HepG2 (cell line): ENCODE measurements at regions not wholly inside any gene's neighbourhood (a gene's known extent, or its start where the extent isn't known, plus 50 kb on each side); places are given as distances from the start of the nearest gene placed in this dataset.

ENCODE experiments used
- ATAC-seq: fragments of 200-7000 bp; cut with Tn5 transposase; 3 replicates; pipeline ENCODE4 v1.9.1; 2020; ENCODE audit warnings: mild to moderate bottlenecking, moderate library complexity
- BruUV-seq: library from RNA; stranded (reverse); fragments of 400-500 nt; replicated peaks from 2 replicates; lab custom pipeline; 2021; lab: Mats Ljungman, UMichigan
- CTCF ChIA-PET: fragments of 300-600 bp; formaldehyde crosslinking; extraction: SDS; loops from one replicate; lab custom pipeline; 2021; ENCODE audit warnings: low total read pairs, inconsistent platforms, low intra/inter-chr PET ratio; lab: Yijun Ruan, JAX
- POLR2A ChIA-PET: fragments of 350-600 bp; sonication (Branson Sonifier 250); formaldehyde crosslinking; loops from one replicate; lab custom pipeline; 2020; ENCODE audit warnings: antibody characterized with exemption, inconsistent platforms; lab: Yijun Ruan, JAX
- DNase-seq: peaks from one replicate; pipeline ENCODE4 v3.0.0-alpha.2; 2015; ENCODE audit warnings: low spot score
- FAIRE-seq: peaks from 3 replicates; lab custom pipeline; 2011; peaks lifted over from hg19 to GRCh38; lab: Jason Lieb, UNC
- H2AFZ ChIP-seq: one replicate; pipeline ENCODE4 v1.6.1; 2011; ENCODE audit warnings: low read length, inconsistent platforms
- H3K27ac ChIP-seq: fragments of 300-600 bp; 3 replicates; pipeline ENCODE4 v1.8.0; 2011; ENCODE audit warnings: mixed run types, mild to moderate bottlenecking, mixed read lengths, low read length, inconsistent platforms; ENCODE audit not compliant: insufficient read depth; ENCODE audit errors: extremely low read length
- H3K27me3 ChIP-seq, 2 experiments: fragments of 200-600 bp in 1 of 2; 2 replicates in 1 of 2; 3 replicates in 1 of 2; pipeline versions ENCODE4 v1.6.0 to v1.8.0; 2011; ENCODE audit warnings: low read length in 2 of 2, mild to moderate bottlenecking in 2 of 2, moderate library complexity in 2 of 2, inconsistent platforms in 1 of 2; ENCODE audit not compliant: insufficient read depth in 2 of 2, control insufficient read depth in 1 of 2
- H3K36me3 ChIP-seq, 2 experiments: fragments of 200-600 bp in 1 of 2; replicated peaks in 1 of 2; 2 replicates in 1 of 2; 3 replicates in 1 of 2; pipeline versions ENCODE4 v1.5.1 to v1.8.0; 2011; ENCODE audit warnings: low read length in 2 of 2, inconsistent platforms in 1 of 2; ENCODE audit not compliant: insufficient read depth in 2 of 2, control insufficient read depth in 1 of 2
- H3K4me1 ChIP-seq: 2 replicates; pipeline ENCODE4 v1.5.1; 2012; ENCODE audit warnings: low read length, inconsistent platforms; ENCODE audit not compliant: insufficient read depth
- H3K4me2 ChIP-seq: 2 replicates; pipeline ENCODE4 v1.6.0; 2011; ENCODE audit warnings: low read depth, low read length, inconsistent platforms
- H3K4me3 ChIP-seq, 3 experiments: fragments of 200-600 bp in 1 of 3; sonication (generic), shearing (Covaris generic) in 1 of 3; replicated peaks in 1 of 3; 2 replicates each; pipeline ENCODE4 v1.5.1; 2011 to 2016; ENCODE audit warnings: low read length in 3 of 3, inconsistent platforms in 2 of 3, low read depth in 2 of 3, mild to moderate bottlenecking in 2 of 3, control low read depth in 1 of 3, mixed read lengths in 1 of 3; ENCODE audit not compliant: insufficient read depth in 1 of 3
- H3K79me2 ChIP-seq: one replicate; pipeline ENCODE4 v1.6.1; 2011; ENCODE audit warnings: low read length, inconsistent platforms; ENCODE audit not compliant: insufficient read depth
- H3K9ac ChIP-seq: 2 replicates; pipeline ENCODE4 v1.6.0; 2011; ENCODE audit warnings: mild to moderate bottlenecking, low read depth, low read length, inconsistent platforms; ENCODE audit not compliant: insufficient read depth
- H3K9me3 ChIP-seq: 2 replicates; pipeline ENCODE4 v1.5.1; 2012; ENCODE audit warnings: mild to moderate bottlenecking, low read length
- H4K20me1 ChIP-seq: 2 replicates; pipeline ENCODE4 v1.6.0; 2011; ENCODE audit warnings: inconsistent platforms, mild to moderate bottlenecking, low read length, moderate library complexity; ENCODE audit not compliant: insufficient read depth
- CC2D1A ChIP-seq: sonication (generic); formaldehyde crosslinking; IDR thresholded peaks from 2 replicates; pipeline ENCODE4 v1.8.1; 2023; ENCODE audit warnings: mild to moderate bottlenecking, missing genetic modification reagents
- EED ChIP-seq: sonication (generic); formaldehyde crosslinking; IDR thresholded peaks from 2 replicates; pipeline ENCODE4 v1.5.0; 2020; ENCODE audit warnings: mild to moderate bottlenecking, missing genetic modification reagents
- ELK4 ChIP-seq: sonication (generic); formaldehyde crosslinking; IDR thresholded peaks from 2 replicates; pipeline ENCODE4 v1.9.0; 2021; ENCODE audit warnings: missing genetic modification reagents, borderline replicate concordance
- ETS1 ChIP-seq: sonication (generic); formaldehyde crosslinking; IDR thresholded peaks from 2 replicates; pipeline ENCODE4 v1.4.0; 2020; ENCODE audit warnings: missing genetic modification reagents
- LBX2 ChIP-seq: sonication (generic); formaldehyde crosslinking; IDR thresholded peaks from 2 replicates; pipeline ENCODE4 v1.5.0; 2020; ENCODE audit warnings: missing genetic modification reagents, mild to moderate bottlenecking, borderline replicate concordance
- MBNL3 ChIP-seq: fragments of 250-450 bp; sonication (Bioruptor Pico); conservative IDR thresholded peaks from 2 replicates; pipeline ENCODE4 v1.8.0; 2022; ENCODE audit warnings: mild to moderate bottlenecking, inconsistent platforms
- SALL2 ChIP-seq: sonication (generic); formaldehyde crosslinking; IDR thresholded peaks from 2 replicates; pipeline ENCODE4 v1.8.1; 2023; ENCODE audit warnings: mild to moderate bottlenecking, missing genetic modification reagents, inconsistent platforms
- SMAD1 ChIP-seq: sonication (generic); formaldehyde crosslinking; IDR thresholded peaks from 2 replicates; pipeline ENCODE4 v1.4.0; 2020; ENCODE audit warnings: missing genetic modification reagents, low read depth, mild to moderate bottlenecking, borderline replicate concordance
- TCF7 ChIP-seq: sonication (generic); IDR thresholded peaks from 2 replicates; pipeline ENCODE4 v1.6.1; 2016; ENCODE audit warnings: antibody characterized with exemption, low read depth
- THAP11 ChIP-seq: IDR thresholded peaks from 2 replicates; pipeline ENCODE4 v1.6.1; 2016; ENCODE audit warnings: missing biosample characterization, missing genetic modification reagents
- ZBED4 ChIP-seq: sonication (generic); formaldehyde crosslinking; IDR thresholded peaks from 2 replicates; pipeline ENCODE4 v1.4.0; 2020; ENCODE audit warnings: missing genetic modification reagents, borderline replicate concordance
- ZFY ChIP-seq: sonication (generic); formaldehyde crosslinking; IDR thresholded peaks from 2 replicates; pipeline ENCODE4 v1.4.0; 2020; ENCODE audit warnings: missing genetic modification reagents
- ZNF460 ChIP-seq: sonication (generic); formaldehyde crosslinking; IDR thresholded peaks from 2 replicates; pipeline ENCODE4 v1.5.1; 2020; ENCODE audit warnings: missing genetic modification reagents, mild to moderate bottlenecking, borderline replicate concordance
- ZNF788 ChIP-seq: sonication (generic); formaldehyde crosslinking; IDR thresholded peaks from 2 replicates; pipeline ENCODE4 v1.5.0; 2020; ENCODE audit warnings: mild to moderate bottlenecking, missing genetic modification reagents, borderline replicate concordance
- WGBS: methylation state at CpG from one replicate; pipeline ENCODE4 v1.1.6; 2017; ENCODE audit warnings: low lambda C conversion rate; 5-methylcytosine and 5-hydroxymethylcytosine counted together
- in situ Hi-C: cut with HindIII; loops from 2 replicates; pipeline ENCODE4 v1.10.0; 2017; ENCODE audit warnings: low pct_unique_long_range_greater_than_20kb; ENCODE audit not compliant: extremely low pct_ligation_motif_present
- intact Hi-C: fragments of 100-400 bp; cut with micrococcal nuclease; formaldehyde crosslinking; loops from one replicate; pipeline ENCODE4 v1.10.0; 2022; ENCODE audit not compliant: unreplicated experiment

- H2AFZ ChIP-seq: no peak overlapping the region
- no peaks in the 10 kb centered on the region for H4K20me1 ChIP-seq
- ATAC-seq: no peak
- peaks cover 0 to 24% of the 10 kb centered on the region in 2 experiments; a peak in 3 of 5 replicates for H3K27me3 ChIP-seq
- in situ Hi-C loops: no loop called here
- H3K79me2 ChIP-seq: no peaks in the 10 kb centered on the region
- no TSS peak for BruUV-seq
- H3K9ac ChIP-seq: no peak overlapping the region
- H3K4me1 ChIP-seq: no peaks in the 10 kb centered on the region
- DNase-seq: no peak
- H3K4me2 ChIP-seq: no peak overlapping the region
- 0% methylated on average over 1 of the region's 1 CpG for WGBS
- no peaks in the 10 kb centered on the region for H3K9me3 ChIP-seq
- no peak overlapping the region for H3K27ac ChIP-seq
- no peak for FAIRE-seq
- no peaks in the 10 kb centered on the region for H3K36me3 ChIP-seq
- ChIA-PET CTCF (no interaction called here), POLR2A (no interaction called here)
- no peak overlapping the region for H3K4me3 ChIP-seq
- intact Hi-C loops: no loop called here
- TF ChIP-seq LBX2 (CRISPR knock-in tag): no peak
- no peak for TF ChIP-seq EED (CRISPR knock-in tag)
- TF ChIP-seq ZFY: no peak
- TF ChIP-seq SALL2 (CRISPR knock-in tag): no peak
- no peak for TF ChIP-seq TCF7
- no peak for TF ChIP-seq ZBED4
- no peak for TF ChIP-seq ZNF460 (CRISPR knock-in tag)
- TF ChIP-seq THAP11 (CRISPR knock-in tag): no peak
- no peak for TF ChIP-seq SMAD1
- TF ChIP-seq CC2D1A (CRISPR knock-in tag): no peak
- TF ChIP-seq ETS1 (CRISPR knock-in tag): no peak
- no peak for TF ChIP-seq ZNF788 (CRISPR knock-in tag)
- TF ChIP-seq MBNL3: no peak
- no peak for TF ChIP-seq ELK4
Measured at GRCh38 chr2:238582159-238582558, 155.4 kb downstream of the ASB1 start.
